ENCODE measurements at regions not wholly inside any gene's neighbourhood (a gene's known extent, or its start where the extent isn't known, plus 50 kb on each side); places are given as distances from the start of the nearest gene placed in this dataset.

GRCh38 chr17:51373489-51374152, 113.3 kb downstream of the UTP18 start:
- Mint-ChIP-seq H3K36me3 (ENCODE audit: unreplicated experiment) (no peaks in the 10 kb centered on the region), H3K27ac (ENCODE audit: unreplicated experiment) (no peak overlapping the region), H3K4me1 (ENCODE audit: low read depth, unreplicated experiment) (peaks cover 6% of the 10 kb centered on the region), H3K9me3 (ENCODE audit: unreplicated experiment) (peaks cover 3% of the 10 kb centered on the region), H3K27me3 (ENCODE audit: unreplicated experiment) (no peaks in the 10 kb centered on the region), H3K4me3 (ENCODE audit: unreplicated experiment) (no peak overlapping the region)
- TF ChIP-seq, protein P1, sequence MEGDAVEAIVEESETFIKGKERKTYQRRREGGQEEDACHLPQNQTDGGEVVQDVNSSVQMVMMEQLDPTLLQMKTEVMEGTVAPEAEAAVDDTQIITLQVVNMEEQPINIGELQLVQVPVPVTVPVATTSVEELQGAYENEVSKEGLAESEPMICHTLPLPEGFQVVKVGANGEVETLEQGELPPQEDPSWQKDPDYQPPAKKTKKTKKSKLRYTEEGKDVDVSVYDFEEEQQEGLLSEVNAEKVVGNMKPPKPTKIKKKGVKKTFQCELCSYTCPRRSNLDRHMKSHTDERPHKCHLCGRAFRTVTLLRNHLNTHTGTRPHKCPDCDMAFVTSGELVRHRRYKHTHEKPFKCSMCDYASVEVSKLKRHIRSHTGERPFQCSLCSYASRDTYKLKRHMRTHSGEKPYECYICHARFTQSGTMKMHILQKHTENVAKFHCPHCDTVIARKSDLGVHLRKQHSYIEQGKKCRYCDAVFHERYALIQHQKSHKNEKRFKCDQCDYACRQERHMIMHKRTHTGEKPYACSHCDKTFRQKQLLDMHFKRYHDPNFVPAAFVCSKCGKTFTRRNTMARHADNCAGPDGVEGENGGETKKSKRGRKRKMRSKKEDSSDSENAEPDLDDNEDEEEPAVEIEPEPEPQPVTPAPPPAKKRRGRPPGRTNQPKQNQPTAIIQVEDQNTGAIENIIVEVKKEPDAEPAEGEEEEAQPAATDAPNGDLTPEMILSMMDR (IDR thresholded peaks at IDR 0.05; ENCODE audit: partially characterized antibody, unreplicated experiment), result no peak
- no peak for DNase-seq

GRCh38 chr17:51374209-51374608, 113.9 kb downstream of the UTP18 start:
- Mint-ChIP-seq H3K27me3 (ENCODE audit: unreplicated experiment) (no peaks in the 10 kb centered on the region), H3K4me1 (ENCODE audit: low read depth, unreplicated experiment) (peaks cover 6% of the 10 kb centered on the region), H3K4me3 (ENCODE audit: unreplicated experiment) (no peak overlapping the region), H3K27ac (ENCODE audit: unreplicated experiment) (no peak overlapping the region), H3K9me3 (ENCODE audit: unreplicated experiment) (peaks cover 3% of the 10 kb centered on the region), H3K36me3 (ENCODE audit: unreplicated experiment) (no peaks in the 10 kb centered on the region)
- TF ChIP-seq, protein P1 (IDR thresholded peaks at IDR 0.05; ENCODE audit: partially characterized antibody, unreplicated experiment), result no peak
- no peak for DNase-seq

- H3K27ac Mint-ChIP-seq (ENCODE audit: unreplicated experiment), result no peak overlapping the region
- no peaks in the 10 kb centered on the region for H3K36me3 Mint-ChIP-seq (ENCODE audit: unreplicated experiment)
- TF ChIP-seq, protein P1 (IDR thresholded peaks at IDR 0.05; ENCODE audit: partially characterized antibody, unreplicated experiment), result no peak
Measured at GRCh38 chr17:51375771-51376170, 115.4 kb downstream of the UTP18 start.

GRCh38 chr17:51376739-51377138, 116.4 kb downstream of the UTP18 start:
- no peak overlapping the region for H3K27ac Mint-ChIP-seq (ENCODE audit: unreplicated experiment)
- no peaks in the 10 kb centered on the region for H3K27me3 Mint-ChIP-seq (ENCODE audit: unreplicated experiment)
- no peak overlapping the region for H3K4me3 Mint-ChIP-seq (ENCODE audit: unreplicated experiment)
- DNase-seq, result no peak
- peaks cover 3% of the 10 kb centered on the region for H3K9me3 Mint-ChIP-seq (ENCODE audit: unreplicated experiment)
- no peaks in the 10 kb centered on the region for H3K36me3 Mint-ChIP-seq (ENCODE audit: unreplicated experiment)
- TF ChIP-seq, protein P1 (IDR thresholded peaks at IDR 0.05; ENCODE audit: partially characterized antibody, unreplicated experiment), result no peak
- peaks cover 3% of the 10 kb centered on the region for H3K4me1 Mint-ChIP-seq (ENCODE audit: low read depth, unreplicated experiment)

More at GRCh38 chr17:51375771-51376170, 115.4 kb downstream of the UTP18 start:
- H3K4me1 Mint-ChIP-seq (ENCODE audit: low read depth, unreplicated experiment), result peaks cover 5% of the 10 kb centered on the region
- peaks cover 3% of the 10 kb centered on the region for H3K9me3 Mint-ChIP-seq (ENCODE audit: unreplicated experiment)
- H3K4me3 Mint-ChIP-seq (ENCODE audit: unreplicated experiment), result no peak overlapping the region
- no peak for DNase-seq
- no peaks in the 10 kb centered on the region for H3K27me3 Mint-ChIP-seq (ENCODE audit: unreplicated experiment)

GRCh38 chr17:51381262-51381661, 120.9 kb downstream of the UTP18 start:
- H3K27me3 Mint-ChIP-seq (ENCODE audit: unreplicated experiment), result peaks cover 5% of the 10 kb centered on the region

More at GRCh38 chr17:51381262-51381661, 120.9 kb downstream of the UTP18 start:
- Mint-ChIP-seq H3K4me3 (ENCODE audit: unreplicated experiment) (no peak overlapping the region), H3K27ac (ENCODE audit: unreplicated experiment) (no peak overlapping the region), H3K9me3 (ENCODE audit: unreplicated experiment) (peaks cover 1% of the 10 kb centered on the region), H3K36me3 (ENCODE audit: unreplicated experiment) (no peaks in the 10 kb centered on the region), H3K4me1 (ENCODE audit: low read depth, unreplicated experiment) (no peaks in the 10 kb centered on the region)
- no peak for DNase-seq
- TF ChIP-seq, protein P1 (IDR thresholded peaks at IDR 0.05; ENCODE audit: partially characterized antibody, unreplicated experiment), result no peak

All from glutamatergic neuron (in vitro differentiated cells).